Activated CD4-positive, alpha-beta T cell treated with anti-CD3 and anti-CD28 coated beads, Interleukin-2, amount 50 U/mL, for 1 hour (primary cell): ENCODE measurements at regions not wholly inside any gene's neighbourhood (a gene's known extent, or its start where the extent isn't known, plus 50 kb on each side); places are given as distances from the start of the nearest gene placed in this dataset.

Experiments
- DNase-seq: peaks from one replicate; pipeline ENCODE4 v3.0.0-alpha.2; 2020

DNA sequence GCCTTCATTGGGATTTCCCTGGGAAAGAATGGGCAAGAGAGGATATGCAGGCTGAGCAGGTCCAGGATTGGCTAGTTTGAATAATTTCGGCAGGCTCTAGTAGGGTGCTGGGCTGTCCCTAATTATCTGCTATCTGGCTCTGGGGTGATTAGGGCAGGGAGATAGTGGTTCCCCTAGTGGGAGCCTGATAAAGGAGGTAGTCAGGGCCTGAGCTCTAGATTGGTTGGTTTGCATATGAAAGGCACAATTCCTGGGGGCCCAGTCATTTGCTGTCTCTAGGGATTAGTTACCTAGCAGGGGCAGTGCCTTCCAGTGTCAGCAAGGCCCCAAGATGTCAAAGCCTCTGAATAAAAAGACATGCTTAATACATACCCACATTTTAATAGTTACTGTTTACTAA, 690.1 kb upstream of the KLHL29 start:
- no peak for DNase-seq

DNA sequence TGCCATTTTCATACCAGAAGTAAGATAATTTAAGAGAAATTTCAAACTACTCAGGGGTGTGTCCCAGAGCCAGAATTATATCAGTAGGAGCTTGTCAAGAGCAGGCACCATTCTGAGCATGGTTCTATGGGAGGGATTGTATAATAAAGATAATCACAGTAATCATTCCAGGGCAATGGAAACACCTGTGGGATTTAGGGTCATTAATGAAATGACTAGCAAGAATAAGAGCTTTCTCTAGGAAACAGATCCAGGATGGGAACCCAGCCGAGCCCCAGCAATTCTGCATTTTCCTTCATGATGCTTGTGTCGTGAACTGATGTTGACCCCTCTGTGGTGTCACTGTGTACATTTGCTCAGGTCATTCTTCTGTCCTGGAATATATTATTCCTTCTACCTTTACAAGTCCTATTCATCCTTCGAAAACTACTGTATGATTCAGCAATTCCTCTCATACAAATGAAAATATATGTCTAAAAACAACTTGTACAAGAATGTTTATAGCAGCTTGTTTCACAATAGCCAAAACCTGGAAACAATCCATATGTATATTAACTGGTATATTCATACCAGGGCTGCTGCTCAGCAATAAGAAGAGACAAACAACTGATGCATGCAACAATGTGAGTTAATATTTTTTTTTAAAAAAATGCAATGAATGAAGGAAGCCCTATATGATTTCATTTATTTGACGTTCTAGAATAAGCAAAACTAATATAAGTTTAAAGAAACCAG, 687.8 kb upstream of the KLHL29 start:
- DNase-seq = no peak

DNA sequence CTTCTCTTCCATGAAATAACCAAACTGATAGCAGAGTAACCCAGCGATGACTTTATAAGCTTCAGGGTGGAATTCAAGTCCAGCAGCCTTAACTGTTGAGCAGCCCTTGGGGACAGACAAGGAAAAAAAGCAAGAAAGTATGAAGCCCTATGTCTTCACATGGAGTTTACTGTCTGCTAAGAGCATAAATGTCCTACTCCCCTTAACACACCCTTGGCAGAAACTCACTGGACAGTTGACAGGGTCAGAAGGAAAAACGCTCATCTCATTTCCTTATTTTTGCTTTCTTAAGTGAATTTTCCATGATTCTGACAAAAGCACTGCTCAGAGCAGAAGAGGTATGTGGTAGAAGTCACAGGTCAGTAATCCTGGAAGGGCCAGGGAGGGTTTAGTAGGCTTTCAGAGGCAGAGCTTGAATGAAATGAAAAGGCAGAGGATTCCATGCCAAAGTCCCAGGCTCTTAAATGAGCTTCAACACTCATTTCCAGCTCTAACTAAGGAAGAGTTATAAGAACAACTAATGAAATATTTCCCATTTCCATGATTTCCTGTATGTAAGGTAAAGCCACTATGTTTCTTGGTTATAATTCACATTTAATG, 683.3 kb upstream of the KLHL29 start:
- DNase-seq = no peak

DNA sequence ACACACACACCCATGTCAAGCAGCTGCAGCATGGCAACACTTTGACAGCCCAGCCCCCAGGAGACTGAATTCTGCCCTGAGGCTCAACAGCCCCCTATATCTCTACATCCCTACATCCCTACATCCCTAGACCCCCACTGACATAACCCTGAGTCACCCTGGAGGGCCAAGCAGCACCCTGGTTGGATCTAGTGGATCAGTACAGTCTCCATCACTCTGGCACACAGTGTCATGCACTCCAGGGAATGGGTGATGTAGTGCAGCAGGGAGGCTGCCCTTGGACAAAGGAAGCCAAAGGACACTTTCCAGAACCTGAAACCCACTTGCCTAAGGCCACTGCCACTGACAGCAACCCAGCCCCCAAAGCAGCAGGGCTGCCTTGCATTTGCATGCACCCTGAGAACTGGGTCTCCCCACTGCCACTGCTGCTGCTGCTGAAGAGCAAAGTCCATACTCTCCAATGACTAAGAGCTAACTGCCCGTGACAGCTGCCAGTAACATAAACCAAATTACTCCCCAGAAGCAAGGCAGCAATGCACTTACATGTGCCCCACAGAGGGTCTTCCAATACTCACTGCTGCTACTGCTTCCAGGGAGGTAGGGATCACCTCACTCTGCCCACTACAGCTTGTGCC, 681.6 kb upstream of the KLHL29 start:
- no peak for DNase-seq

DNA sequence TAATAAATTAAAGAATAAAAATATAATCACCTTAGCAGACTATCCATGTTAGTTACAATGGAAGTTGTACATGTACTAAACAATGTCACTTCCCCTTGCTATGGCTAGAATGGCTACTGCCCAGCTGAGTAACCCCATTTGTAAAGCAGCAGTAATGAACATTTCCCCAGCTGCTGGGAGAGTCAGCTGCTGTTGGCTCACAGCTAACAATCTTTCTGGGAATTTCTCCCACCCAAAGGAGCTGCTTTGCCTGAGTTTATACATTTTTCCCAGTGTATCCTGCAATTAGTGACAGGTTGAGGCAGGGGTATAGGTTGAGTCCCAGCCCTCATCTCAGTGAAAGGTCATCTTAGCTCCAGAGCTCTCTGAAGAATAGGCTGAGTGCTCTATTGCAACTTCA, 665.6 kb upstream of the KLHL29 start:
- no peak for DNase-seq

DNA sequence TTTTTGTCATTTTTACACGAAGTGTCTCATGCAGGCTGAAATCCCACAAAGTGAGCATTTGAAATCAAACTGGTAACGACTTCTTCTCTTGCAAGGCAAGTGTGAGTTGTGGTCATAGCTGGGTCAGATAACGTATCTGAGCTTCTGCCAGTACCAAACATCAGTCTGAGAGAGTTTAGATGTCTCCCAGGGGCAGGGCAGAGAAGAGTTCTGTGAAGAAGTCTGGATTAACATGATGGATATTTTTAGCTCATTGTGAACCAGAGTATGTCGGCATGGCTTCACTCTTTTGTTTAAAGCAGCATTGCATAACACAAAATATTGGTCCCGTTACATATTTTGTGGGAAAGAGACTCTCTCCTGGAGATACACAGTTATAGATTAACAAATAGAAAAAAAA, 655.5 kb upstream of the KLHL29 start:
- no peak for DNase-seq

DNA sequence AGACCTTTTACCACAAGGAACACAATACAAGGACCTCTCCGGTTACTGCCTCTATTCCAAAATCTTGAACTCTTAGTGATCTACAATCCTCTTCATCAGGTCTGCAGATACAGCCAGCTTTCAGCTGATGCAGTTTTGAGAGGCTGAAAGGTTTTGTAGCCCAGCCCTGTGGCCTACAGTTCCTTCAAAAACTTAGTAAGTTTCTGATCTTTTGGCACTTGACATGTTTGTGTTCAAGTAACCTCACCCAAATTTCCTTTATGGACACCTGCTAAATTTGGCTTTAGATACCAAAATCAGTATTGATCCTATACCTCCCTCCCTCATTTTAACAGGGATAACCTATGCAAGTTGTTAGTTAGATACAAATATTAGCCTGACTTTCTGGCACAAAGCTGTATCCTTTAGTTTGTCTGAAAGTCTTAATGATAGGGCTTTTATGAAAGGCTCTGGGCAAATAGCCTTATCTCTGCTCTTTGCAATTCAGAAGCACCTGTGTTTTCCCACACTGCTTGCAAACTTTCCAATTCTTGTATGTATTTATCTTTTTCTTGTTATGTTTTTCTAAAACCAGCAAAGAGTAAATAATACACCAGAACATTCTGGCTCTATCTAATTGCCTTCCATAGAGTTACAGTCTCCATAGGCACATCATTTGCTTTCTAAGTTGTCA, 650.5 kb upstream of the KLHL29 start:
- DNase-seq = no peak

DNA sequence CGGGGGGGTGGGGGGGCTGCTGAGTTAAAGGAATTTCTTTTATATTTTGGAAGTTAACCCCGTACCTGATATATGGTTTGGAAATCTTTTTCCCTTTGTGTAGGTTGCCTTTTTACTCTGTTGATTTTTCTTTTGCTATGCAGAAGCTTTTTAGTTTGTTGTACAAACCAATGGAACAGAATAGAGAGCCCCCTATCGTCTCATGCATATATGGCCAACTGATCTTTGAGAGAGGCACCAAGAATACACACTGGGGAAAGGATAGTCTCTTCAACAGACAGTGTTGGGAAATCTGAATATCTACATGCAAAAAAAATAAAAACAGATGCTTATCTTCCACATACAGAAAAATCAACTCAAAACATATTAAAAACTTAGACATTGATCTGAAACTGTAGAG, 647.8 kb upstream of the KLHL29 start:
- no peak for DNase-seq

DNA sequence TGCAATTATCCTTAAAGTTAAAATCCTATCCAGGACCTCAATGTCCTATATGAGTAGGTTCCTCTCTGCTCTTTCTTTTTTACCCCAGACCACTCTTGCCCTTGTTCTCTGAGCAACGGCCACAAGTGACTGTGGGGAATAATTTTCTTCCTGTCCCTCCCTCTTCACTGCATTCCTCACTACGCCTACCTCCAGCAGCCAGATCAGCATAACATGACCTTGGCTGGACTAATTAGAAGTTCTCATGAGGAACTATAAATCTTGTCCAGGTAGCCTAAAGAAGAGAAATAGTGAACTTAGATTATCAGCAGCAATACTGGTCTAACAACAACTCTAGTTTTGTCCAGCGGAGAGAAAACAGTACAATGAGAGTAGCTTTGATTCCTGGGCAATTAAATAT, 643.8 kb upstream of the KLHL29 start:
- no peak for DNase-seq

DNA sequence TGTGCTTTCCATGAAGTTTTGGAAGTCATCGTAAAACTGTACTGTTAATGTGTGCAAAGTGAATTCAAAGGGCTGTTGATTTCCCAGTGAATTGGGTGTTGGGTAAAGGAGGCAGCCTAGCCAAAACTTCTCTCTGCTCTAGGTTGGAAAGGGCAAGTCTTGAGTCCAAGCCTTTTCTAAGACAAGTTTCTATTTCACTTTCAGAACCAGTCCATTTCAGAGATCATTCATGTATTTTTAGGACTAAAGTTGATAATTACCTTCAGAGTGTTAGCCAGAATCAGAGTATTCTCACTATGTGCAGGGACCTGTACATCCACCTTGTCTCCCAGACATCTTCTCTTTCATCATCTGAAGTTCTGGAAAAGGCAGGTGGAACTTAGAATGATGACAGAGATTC, 636.1 kb upstream of the KLHL29 start:
- no peak for DNase-seq

DNA sequence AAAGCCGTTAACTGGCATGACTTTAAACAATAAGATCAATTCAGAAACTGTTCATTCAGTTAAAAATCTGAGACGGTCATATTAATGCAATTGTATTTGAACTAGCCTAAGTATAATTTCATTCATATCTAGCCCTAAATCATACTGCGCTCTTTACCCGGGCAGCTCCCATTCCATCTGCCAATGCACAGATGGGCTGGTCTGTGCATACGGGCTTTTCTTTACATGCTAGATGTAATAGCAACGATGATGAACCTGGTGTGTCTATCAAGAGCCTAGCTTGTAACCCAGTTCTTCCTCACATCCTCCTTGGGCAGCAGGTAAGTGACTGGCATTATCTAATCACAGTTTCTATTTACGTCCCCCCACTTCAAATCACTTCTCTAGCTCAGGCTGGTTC, 631.5 kb upstream of the KLHL29 start:
- DNase-seq = no peak

DNA sequence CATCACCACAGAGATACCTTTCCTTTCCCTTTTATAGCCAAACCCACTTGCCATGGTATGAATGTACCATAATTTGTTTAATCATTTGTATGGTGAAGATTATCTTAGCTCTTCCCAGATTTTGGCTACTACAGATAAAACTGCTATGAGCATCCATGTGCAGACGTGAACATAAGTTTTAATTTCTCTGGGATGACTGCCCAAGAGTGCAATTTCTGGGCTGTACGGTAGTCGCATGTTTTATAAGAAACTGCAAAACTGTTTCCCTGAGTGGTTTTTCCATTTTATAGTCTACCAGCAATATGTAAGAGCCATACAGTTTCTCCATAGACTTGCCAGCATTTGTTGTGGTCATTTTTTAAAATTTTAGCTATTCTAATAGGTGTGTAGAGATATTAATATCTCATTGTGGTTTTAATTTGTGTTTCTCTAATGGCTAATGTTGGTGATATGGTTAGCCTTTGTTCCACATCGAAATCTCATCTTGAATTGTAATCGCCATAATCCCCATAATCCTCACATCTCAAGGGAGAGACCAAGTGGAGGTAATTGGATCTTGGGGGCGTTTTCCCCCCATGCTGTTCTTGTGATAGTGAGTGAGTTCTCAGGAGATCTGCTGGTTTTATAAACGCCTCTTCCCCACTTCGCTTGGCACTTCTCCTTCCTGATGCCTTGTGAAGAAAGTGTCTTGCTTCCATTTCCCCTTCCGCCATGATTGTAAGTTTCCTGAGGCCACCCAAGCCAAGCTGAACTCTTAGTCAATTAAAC, 628.5 kb upstream of the KLHL29 start:
- DNase-seq = no peak

DNA sequence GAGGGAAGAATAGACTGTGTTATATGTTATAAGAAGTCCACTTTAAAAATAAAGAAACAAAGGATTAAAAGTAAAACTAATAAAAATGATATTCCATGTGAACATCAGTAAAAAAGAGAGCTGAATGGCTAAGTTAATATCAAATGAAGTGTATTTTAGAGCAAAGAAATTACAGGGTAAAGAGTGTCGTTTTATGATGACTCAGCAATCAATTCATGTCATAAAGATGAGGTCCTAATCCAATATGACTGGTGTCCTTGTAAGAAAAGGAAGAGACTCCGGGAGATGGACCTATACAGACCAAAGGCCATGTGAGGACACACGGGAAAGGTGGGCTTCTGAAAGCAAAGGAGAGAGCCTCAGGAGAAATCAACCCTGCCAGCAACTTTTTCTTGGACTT, 615.5 kb upstream of the KLHL29 start:
- DNase-seq = no peak

DNA sequence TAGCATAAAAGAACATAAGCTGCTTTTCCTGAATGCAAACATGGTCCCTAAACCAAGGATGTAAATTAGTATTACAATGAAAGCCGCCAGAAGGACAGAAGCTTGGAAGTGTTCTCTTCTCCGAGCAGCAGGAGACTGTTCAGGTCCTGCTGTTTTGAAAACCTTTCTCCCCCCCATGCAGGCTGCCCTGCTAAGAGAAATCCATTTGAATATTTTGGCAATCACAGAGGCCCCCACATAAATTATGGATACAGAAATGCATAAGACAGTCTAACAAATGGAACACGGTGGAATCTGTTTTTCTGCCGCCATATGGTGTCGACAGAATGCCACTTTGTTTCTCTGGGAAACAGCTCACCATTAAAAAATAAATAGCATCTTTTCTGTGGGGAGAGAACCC, 600.4 kb upstream of the KLHL29 start:
- no peak for DNase-seq

DNA sequence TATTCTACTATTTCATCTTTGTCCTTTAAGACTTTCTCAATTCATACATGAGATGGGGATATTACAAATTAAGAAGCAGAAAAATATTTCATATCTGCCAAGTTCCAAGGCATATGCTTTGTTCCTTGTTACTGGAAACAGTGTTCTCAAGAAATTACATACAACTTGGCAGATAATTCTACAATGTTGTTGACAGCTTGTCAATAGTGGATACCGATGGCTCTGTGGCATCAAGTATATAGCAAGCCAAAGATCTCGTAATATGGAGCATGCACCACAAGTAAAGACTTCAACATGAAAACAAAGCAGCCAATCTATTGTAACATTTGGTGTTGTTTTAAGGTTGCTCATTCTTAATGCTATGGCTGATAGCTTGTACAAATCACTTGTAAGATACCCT, 598.2 kb upstream of the KLHL29 start:
- no peak for DNase-seq

DNA sequence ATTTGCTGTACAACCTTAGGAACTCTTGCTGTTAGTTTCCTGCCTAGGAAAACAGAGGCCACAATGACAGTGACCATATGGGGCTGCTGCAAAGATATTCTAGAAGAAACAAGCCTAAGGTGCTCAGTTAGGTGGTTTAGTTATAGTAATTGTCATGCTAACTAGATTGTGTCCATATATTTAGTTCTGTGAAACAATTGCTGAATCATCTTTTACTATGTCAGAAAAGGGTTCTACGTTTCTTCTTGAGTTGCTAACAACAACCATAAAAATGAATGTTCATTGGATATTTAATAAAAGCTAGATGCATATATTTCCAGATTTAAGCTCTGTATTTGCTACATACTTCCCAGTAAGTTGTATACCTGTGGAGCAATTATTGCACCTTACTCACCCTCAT, 597.2 kb upstream of the KLHL29 start:
- DNase-seq = no peak

DNA sequence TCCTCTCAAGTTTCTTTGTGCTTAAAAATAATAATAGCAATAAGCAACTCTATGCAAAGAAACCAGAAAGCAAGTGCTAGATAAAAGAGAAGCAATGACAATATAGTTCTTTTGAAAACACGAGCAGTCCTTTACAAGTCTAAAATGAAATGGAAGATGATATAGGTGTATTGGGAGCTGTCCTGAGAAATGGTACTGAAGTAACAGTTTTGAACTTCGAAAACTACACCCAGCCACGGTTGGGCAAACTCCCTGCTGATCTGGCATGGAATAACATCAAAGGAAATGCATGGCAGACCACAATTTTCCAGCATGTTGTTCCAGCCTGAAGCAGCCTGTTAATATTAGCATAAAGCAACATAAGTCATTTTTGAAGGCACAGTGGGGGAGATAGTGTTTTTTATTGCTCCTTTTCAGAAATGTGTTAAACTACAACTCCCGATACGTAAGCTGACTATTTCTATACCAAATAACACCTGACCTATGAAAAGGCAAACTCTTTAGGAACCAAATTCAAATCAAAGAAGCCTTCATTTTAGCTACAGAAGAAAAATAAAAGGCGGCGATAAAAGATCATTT, 596.1 kb upstream of the KLHL29 start:
- DNase-seq = no peak

DNA sequence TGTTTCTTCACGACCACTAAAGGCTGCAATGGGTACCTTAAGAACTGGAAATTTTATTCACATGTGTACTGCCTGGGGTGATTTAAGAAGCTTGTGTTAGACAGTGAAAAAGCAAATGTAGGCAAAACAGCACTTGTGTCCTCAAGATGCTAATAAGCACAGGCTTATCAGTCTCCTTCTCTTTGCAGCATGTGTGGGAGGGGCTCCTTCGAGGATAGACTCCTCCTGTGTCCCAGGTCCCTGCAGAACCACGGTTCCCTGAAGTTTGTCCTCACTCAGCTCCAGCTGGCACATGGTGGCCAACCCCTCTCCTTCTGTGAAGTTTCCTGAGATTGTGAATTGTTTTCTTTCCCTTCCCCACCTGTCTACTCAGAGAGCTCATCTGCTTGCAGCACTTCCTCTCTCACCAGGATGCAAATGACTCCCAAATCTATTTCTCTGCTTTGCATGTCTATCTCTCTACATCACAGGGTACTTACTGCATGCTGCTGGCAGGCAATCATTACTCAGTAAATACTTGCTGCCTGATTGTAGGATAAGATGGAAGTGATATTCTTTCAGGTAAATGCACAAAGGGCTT, 589.6 kb upstream of the KLHL29 start:
- no peak for DNase-seq

DNA sequence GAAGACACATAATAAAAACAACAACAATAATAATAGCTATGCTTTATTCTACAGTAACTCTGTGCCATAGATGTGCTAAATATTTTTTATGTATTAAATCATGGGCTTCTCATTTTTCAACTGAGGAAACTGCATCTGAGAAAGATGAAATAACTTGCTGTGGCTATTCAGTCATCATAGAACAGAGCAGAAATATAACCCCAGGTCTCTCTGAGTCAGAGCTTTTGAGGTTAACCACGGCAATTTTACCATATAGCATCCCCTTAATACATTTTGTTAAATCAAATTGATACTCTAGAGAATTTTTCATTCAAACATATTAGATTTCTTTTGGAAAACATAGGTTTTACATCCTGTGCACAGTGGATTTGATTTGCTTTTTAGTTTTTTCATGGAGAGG, 586.6 kb upstream of the KLHL29 start:
- no peak for DNase-seq

DNA sequence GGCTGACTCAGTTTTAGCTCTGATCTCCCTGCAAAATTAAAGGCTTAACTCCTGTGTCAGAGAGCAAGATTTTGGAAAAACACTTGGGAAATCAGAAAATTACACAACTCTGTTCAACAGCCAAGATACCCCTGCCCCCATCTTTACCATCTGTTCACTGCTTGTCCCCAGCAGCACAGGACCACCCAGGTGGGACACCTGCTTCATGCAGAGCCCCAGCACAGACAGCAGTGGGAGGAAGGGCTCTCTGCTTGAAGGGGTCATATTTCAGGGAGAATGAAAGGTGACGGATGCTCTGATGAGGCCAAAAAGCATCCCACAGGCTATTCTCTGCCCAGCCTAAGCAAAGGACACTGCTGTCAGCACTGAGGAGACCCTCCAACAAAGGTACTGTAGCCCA, 584.6 kb upstream of the KLHL29 start:
- no peak for DNase-seq

DNA sequence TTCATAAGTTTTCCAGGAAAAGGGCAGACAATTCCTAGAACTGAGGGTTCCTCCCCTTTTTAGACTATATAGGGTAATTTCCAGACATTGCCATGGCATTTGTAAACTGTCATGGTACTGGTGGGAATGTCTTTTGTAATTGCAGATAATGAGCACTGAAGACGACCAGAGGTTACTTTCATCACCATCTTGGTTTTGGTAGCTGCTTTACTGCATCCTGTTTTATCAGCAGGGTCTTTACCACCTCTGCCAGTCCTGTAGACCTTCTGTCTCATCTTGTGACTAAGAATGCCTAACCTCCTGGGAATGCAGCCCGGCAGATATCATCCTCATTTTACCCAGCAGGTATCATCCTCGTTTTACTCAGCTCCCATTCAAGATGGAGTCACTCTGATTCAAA, 583.9 kb upstream of the KLHL29 start:
- DNase-seq = no peak

DNA sequence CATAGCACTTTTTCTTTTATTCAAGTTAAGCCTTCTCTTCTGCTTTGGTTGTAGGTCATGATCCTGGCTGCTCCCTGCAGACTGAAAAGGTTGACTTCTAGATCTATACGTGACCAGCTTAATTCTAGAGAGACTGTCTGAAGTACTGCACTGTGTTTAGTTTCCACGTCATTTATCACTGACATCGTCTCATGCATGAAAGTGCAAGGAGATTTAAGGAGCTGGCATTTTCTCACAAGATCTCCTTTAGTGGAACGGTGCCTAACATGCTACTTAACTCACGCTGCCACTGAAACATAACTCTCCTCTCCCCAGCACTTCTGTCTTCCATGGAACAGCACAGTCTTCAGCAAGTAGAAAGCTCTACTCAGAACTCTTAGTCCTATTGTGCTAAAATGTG, 583.0 kb upstream of the KLHL29 start:
- no peak for DNase-seq

DNA sequence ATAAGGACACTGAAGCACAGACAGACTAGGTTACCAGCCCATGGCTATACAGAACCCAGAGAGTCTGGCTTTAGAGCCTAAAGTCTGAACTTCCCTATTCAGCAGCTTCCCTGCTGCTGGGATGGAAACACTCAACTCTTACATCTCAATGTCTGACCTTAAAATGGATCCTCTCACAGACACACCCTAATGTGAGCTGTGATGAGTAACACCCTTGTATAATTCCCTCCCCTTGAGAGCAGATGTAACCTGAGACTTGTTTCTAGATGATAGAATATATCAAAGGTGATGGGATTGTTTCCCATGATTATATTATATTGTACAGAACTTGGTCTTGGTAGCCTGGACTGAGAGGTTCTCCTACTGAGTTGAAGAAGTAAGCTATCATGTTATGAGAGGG, 577.1 kb upstream of the KLHL29 start:
- no peak for DNase-seq
